H1 (cell line): ENCODE measurements at regions not wholly inside any gene's neighbourhood (a gene's known extent, or its start where the extent isn't known, plus 50 kb on each side); places are given as distances from the start of the nearest gene placed in this dataset.

Source experiments
- EP300 ChIP-seq, 2 experiments: IDR thresholded peaks; 1 replicate in 1 of 2; 2 replicates in 1 of 2; pipeline ENCODE4 v1.6.1; 2011 to 2012; ENCODE audit warnings: low read depth in 2 of 2, low read length in 2 of 2, mild to moderate bottlenecking in 2 of 2, borderline replicate concordance in 1 of 2, inconsistent platforms in 1 of 2, moderate library complexity in 1 of 2
- EZH2 ChIP-seq: fragments of 200-600 bp; sonication (generic); IDR thresholded peaks from 2 replicates; pipeline ENCODE4 v1.7.1; 2012; ENCODE audit warnings: low read depth, mild to moderate bottlenecking, moderate library complexity, low read length, inconsistent platforms; ENCODE audit not compliant: severe bottlenecking
- SP1 ChIP-seq: IDR thresholded peaks from 2 replicates; pipeline ENCODE4 v1.6.1; 2011; ENCODE audit warnings: low read depth, low read length
- USF2 ChIP-seq: IDR thresholded peaks from 2 replicates; pipeline ENCODE4 v1.6.1; 2011; ENCODE audit warnings: low read length, improper control_type of control experiment

GRCh38 chr1:194026422-194026821 is 840.0 kb upstream of the B3GALT2 start:
- no peak for TF ChIP-seq SP1
- TF ChIP-seq EZH2 = no peak
- TF ChIP-seq EP300 (IDR thresholded peaks at IDR 0.05; ENCODE audit: borderline replicate concordance in 1 of 2, low read depth in 2 of 2, low read length in 2 of 2) = no peak
- no peak for TF ChIP-seq USF2
